Ishikawa (cell line): ENCODE measurements at regions not wholly inside any gene's neighbourhood (a gene's known extent, or its start where the extent isn't known, plus 50 kb on each side); places are given as distances from the start of the nearest gene placed in this dataset.

Experiments
- CEBPB ChIP-seq: IDR thresholded peaks from 2 replicates; pipeline ENCODE4 v1.6.1; 2012
- CREB1 ChIP-seq: IDR thresholded peaks from 2 replicates; pipeline ENCODE4 v1.6.1; 2012; ENCODE audit warnings: low read depth
- EGR1 ChIP-seq: IDR thresholded peaks from 2 replicates; pipeline ENCODE4 v1.6.1; 2012
- EP300 ChIP-seq: IDR thresholded peaks from 2 replicates; pipeline ENCODE4 v1.6.1; 2012; ENCODE audit warnings: borderline replicate concordance
- FOXM1 ChIP-seq: IDR thresholded peaks from 2 replicates; pipeline ENCODE4 v1.6.1; 2012; ENCODE audit warnings: low read depth, borderline replicate concordance
- NFIC ChIP-seq: IDR thresholded peaks from 2 replicates; pipeline ENCODE4 v1.6.1; 2012
- RAD21 ChIP-seq: IDR thresholded peaks from 2 replicates; pipeline ENCODE4 v1.6.1; 2012; ENCODE audit warnings: low read depth
- TAF1 ChIP-seq: IDR thresholded peaks from 2 replicates; pipeline ENCODE4 v1.6.1; 2012; ENCODE audit warnings: low read depth, mild to moderate bottlenecking
- TCF12 ChIP-seq: IDR thresholded peaks from 2 replicates; pipeline ENCODE4 v1.6.1; 2012; ENCODE audit warnings: low read depth
- TEAD4 ChIP-seq: IDR thresholded peaks from 2 replicates; pipeline ENCODE4 v1.6.1; 2012
- YY1 ChIP-seq: IDR thresholded peaks from 2 replicates; pipeline ENCODE4 v1.6.1; 2012; ENCODE audit warnings: low read depth
- ZBTB7A ChIP-seq: IDR thresholded peaks from 2 replicates; pipeline ENCODE4 v1.6.1; 2012; ENCODE audit warnings: low read depth
- TF ChIP-seq, protein P1 (sequence below): IDR thresholded peaks from 2 replicates; pipeline ENCODE4 v1.6.1; 2012
- TF ChIP-seq, protein P2 (sequence below): IDR thresholded peaks from 2 replicates; pipeline ENCODE4 v1.6.1; 2012
- TF ChIP-seq, protein P3 (sequence below): IDR thresholded peaks from 2 replicates; pipeline ENCODE4 v1.6.1; 2012; ENCODE audit warnings: low read depth, mild to moderate bottlenecking

DNA sequence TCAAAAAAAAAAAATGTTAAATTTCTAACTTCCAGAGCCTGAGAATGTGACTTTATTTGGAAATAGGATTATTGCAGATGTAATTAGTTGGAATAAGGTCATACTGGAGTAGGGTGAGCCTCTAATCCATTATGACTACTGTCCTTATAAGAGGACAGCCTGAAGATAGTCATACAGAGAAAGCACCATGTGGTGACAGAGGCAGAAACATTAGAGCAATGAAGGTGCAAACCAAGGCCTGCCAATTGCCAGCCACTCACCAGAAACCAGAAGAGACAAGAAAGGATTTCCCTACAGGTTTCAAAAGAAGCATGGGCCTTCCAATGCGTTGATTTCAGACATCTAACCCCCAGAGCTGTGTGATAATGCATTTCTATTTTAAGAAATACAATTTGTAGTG lies 659.2 kb upstream of the CHD1 start:
- TF ChIP-seq RAD21: no peak
- TF ChIP-seq FOXM1: no peak
- no peak for TF ChIP-seq TEAD4
- TF ChIP-seq, protein P1, sequence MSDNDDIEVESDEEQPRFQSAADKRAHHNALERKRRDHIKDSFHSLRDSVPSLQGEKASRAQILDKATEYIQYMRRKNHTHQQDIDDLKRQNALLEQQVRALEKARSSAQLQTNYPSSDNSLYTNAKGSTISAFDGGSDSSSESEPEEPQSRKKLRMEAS: no peak
- no peak for TF ChIP-seq NFIC
- TF ChIP-seq EP300: no peak
- no peak for TF ChIP-seq EGR1
- no peak for TF ChIP-seq TAF1
- no peak for TF ChIP-seq CREB1
- no peak for TF ChIP-seq CEBPB
- no peak for TF ChIP-seq ZBTB7A
- TF ChIP-seq TCF12: no peak
- no peak for TF ChIP-seq YY1
- TF ChIP-seq, protein P2, sequence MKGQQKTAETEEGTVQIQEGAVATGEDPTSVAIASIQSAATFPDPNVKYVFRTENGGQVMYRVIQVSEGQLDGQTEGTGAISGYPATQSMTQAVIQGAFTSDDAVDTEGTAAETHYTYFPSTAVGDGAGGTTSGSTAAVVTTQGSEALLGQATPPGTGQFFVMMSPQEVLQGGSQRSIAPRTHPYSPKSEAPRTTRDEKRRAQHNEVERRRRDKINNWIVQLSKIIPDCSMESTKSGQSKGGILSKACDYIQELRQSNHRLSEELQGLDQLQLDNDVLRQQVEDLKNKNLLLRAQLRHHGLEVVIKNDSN: no peak
- TF ChIP-seq, protein P3, sequence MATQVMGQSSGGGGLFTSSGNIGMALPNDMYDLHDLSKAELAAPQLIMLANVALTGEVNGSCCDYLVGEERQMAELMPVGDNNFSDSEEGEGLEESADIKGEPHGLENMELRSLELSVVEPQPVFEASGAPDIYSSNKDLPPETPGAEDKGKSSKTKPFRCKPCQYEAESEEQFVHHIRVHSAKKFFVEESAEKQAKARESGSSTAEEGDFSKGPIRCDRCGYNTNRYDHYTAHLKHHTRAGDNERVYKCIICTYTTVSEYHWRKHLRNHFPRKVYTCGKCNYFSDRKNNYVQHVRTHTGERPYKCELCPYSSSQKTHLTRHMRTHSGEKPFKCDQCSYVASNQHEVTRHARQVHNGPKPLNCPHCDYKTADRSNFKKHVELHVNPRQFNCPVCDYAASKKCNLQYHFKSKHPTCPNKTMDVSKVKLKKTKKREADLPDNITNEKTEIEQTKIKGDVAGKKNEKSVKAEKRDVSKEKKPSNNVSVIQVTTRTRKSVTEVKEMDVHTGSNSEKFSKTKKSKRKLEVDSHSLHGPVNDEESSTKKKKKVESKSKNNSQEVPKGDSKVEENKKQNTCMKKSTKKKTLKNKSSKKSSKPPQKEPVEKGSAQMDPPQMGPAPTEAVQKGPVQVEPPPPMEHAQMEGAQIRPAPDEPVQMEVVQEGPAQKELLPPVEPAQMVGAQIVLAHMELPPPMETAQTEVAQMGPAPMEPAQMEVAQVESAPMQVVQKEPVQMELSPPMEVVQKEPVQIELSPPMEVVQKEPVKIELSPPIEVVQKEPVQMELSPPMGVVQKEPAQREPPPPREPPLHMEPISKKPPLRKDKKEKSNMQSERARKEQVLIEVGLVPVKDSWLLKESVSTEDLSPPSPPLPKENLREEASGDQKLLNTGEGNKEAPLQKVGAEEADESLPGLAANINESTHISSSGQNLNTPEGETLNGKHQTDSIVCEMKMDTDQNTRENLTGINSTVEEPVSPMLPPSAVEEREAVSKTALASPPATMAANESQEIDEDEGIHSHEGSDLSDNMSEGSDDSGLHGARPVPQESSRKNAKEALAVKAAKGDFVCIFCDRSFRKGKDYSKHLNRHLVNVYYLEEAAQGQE: no peak

DNA sequence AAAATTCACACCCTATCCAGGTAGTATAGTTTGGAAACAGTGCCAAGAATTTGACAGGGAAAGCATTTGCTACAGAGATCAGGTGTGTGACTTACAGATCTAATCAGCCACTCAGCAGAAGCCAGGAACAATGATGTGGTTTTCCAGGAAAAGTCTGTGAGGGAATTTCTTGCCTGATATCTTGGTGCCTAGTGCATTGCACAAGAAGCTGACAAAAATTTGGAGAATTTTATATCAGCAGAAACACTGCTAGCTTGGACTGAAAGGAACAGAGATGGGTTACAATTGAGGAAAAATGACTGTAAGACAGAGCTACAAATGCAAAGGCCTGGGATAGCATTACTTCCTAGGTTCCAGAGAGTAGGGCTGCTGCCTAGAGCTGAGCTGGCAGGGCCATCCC lies 658.1 kb upstream of the CHD1 start:
- no peak for TF ChIP-seq YY1
- no peak for TF ChIP-seq TEAD4
- TF ChIP-seq, protein P3: no peak
- TF ChIP-seq TCF12: no peak
- no peak for TF ChIP-seq CREB1
- TF ChIP-seq CEBPB: no peak
- TF ChIP-seq, protein P2: no peak
- TF ChIP-seq EP300: no peak
- TF ChIP-seq, protein P1: no peak
- no peak for TF ChIP-seq EGR1
- TF ChIP-seq ZBTB7A: no peak
- TF ChIP-seq NFIC: no peak

DNA sequence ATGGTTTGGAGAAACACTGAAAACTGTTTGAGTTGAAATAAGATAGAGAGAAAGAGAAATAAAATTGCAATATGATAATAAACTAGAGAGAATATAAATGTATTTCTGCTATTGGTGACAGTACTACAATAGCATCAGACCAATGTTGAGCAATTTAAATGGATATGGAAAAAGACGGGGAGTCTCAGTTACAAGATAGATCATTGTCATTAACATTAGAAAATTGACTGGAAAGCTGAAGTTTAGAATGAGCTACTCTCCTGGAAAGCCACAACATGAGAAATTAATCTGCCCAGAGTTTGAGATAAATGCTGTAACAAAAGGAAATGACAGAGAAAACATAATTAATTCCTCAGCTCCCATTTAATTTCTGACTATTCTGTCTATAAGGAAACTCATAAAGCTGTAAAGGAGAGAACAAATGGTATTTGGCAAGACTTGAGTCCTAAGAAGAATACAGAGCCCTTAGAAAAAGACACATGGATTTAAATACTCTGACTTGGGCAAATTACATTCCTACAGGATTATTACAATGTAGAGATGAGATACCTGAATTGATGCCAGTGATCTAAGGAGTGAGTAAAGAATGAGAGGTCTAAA lies 624.5 kb upstream of the CHD1 start:
- TF ChIP-seq CEBPB (no peak), ZBTB7A (no peak), YY1 (no peak), EGR1 (no peak), FOXM1 (no peak), EP300 (no peak), NFIC (no peak)
- TF ChIP-seq, protein P3: no peak

DNA sequence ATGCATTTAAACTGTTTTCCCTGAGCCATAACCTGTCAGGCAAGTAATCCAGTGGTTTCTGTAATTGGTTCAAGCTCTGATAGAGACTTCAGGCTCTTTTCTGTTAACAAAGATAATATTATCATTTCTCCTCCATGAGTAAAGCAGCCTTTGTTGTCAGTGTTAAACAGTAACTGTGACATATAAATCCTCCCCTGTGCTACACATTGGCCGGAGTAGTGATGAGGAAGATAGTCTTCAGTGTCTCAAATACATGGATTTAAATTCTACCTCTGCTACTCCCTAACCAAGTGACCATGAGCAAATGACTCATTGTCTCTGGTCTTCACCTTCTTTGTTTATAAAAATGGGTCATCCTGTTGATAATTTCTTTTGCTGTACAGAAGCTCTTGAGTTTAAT lies 615.5 kb upstream of the CHD1 start:
- TF ChIP-seq EP300: no peak
- TF ChIP-seq, protein P3: no peak
- no peak for TF ChIP-seq RAD21
- no peak for TF ChIP-seq FOXM1
- no peak for TF ChIP-seq EGR1
- TF ChIP-seq CREB1: no peak
- TF ChIP-seq YY1: no peak
- no peak for TF ChIP-seq ZBTB7A
- no peak for TF ChIP-seq TCF12
- TF ChIP-seq TAF1: no peak
- TF ChIP-seq CEBPB: no peak
- TF ChIP-seq NFIC: no peak
- TF ChIP-seq, protein P1: no peak
- TF ChIP-seq TEAD4: no peak
- TF ChIP-seq, protein P2: no peak
